Activated T-helper 2 cell treated with anti-CD3 and anti-CD28 coated beads, Interferon-gamma antibody, Interleukin-2, Interleukin-4, amounts not matched to agents 10 μg/mL and 5 μg/mL and 100 μg/mL, durations not matched to agents 14 hours and 24 hours and 36 hours (primary cell): ENCODE measurements at regions not wholly inside any gene's neighbourhood (a gene's known extent, or its start where the extent isn't known, plus 50 kb on each side); places are given as distances from the start of the nearest gene placed in this dataset.
"Not testable (repeated sequence)": the region's sequence is repeated elsewhere in the genome, so short reads cannot be mapped to it uniquely, and the experiment has no call there.

ENCODE experiments used
- DNase-seq: peaks from one replicate; pipeline ENCODE4 v3.0.0; 2021; ENCODE audit warnings: low spot score
- H3K27ac Mint-ChIP-seq: one replicate; pipeline ENCODE4 v1.8.0; 2021; ENCODE audit warnings: mixed read lengths
- H3K27me3 Mint-ChIP-seq: one replicate; pipeline ENCODE4 v1.8.0; 2021; ENCODE audit warnings: low read depth, mixed read lengths
- H3K36me3 Mint-ChIP-seq: one replicate; pipeline ENCODE4 v1.8.0; 2021; ENCODE audit warnings: low read depth, mixed read lengths
- H3K4me1 Mint-ChIP-seq: one replicate; pipeline ENCODE4 v1.8.0; 2021; ENCODE audit warnings: low read depth, mixed read lengths
- H3K4me3 Mint-ChIP-seq: one replicate; pipeline ENCODE4 v1.8.0; 2021; ENCODE audit warnings: low read depth, mild to moderate bottlenecking, moderate library complexity, mixed read lengths
- H3K9me3 Mint-ChIP-seq: one replicate; pipeline ENCODE4 v1.8.0; 2021; ENCODE audit warnings: mixed read lengths
- intact Hi-C: fragments of 100-400 bp; cut with micrococcal nuclease; formaldehyde crosslinking; loops from one replicate; pipeline ENCODE4 v1.15.1; 2023

DNA sequence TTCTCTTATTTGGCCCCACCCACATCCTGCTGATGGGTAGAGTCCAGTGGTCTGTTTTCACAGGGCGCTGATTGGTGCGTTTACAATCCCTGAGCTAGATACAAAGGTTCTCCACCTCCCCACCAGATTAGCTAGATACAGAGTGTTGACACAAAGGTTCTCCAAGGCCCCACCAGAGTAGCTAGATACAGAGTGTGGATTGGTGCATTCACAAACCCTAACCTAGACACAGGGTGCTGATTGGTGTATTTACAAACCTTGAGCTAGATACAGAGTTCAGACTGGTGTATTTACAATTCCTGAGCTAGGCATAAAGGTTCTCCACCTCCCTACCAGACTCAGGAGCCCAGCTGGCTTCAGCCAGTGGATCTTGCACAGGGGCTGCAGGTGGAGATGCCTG, 326.4 kb upstream of the USP9Y start:
- H3K4me1 Mint-ChIP-seq, H3K4me3 Mint-ChIP-seq, DNase-seq, H3K27me3 Mint-ChIP-seq, H3K9me3 Mint-ChIP-seq, intact Hi-C loops, H3K36me3 Mint-ChIP-seq, H3K27ac Mint-ChIP-seq: not testable (repeated sequence)

DNA sequence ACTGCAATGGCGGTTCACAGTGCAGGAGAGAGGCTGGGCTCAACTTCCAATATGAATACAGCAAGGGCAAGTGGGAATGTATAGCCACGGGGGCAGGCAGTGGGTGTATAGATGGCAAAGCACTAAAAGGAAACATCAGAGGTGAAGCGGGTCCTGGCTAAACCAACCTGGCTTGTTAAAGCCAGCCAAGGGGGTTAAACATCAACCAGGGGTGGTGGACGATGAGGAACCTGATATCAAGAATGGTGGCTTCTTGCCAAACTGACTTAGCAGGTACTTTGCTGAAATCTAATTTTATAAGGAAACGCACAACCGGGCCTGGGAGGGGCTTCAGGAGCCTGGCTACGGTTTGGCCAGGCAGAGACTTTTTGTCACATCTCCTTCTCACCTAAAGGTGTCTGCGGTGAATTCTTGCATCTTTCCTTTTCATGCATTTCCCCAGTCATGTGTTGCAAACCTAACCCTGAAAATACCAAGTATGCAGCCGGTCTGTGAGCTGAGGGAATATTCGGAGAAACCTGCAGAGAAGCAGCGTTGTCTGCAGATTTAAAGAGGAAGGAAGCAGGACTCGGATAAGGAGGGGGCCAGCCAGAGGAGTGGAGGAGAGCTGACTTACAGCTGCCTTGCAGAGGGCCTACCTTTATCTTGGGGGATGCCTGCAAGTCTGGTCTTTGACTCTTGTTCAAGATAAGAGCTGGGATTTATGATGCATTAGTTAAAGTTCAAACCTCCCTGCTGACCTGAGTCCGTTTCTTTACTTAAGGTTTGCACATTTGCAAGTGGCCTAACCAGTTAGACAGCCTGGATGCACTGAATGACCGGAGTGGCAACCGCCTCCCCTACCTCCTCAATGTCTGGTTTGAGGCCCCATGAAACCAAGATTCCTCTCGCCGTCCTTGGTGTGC, 309.1 kb upstream of the USP9Y start:
- H3K27ac Mint-ChIP-seq, H3K9me3 Mint-ChIP-seq, H3K27me3 Mint-ChIP-seq, H3K4me3 Mint-ChIP-seq, intact Hi-C loops, DNase-seq, H3K36me3 Mint-ChIP-seq, H3K4me1 Mint-ChIP-seq: not testable (repeated sequence)

DNA sequence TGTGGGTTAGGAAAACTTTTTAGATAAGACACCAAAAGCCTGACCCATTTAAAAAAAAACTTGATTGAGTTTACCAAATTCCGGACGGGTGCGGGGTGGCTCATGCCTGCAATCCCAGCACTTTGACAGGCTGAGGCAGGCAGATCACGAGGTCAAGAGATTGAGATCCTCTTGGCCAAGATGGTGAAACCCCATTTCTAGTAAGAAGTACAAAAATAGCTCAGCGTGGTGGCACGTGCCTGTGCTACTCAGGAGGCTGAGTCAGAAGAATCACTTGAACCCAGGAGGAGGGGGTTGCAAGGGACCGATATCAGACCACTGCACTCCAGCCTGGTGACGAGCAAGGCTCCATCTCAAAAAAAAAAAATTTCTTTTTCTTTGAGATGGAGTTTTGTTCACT, 307.8 kb upstream of the USP9Y start:
- H3K27ac Mint-ChIP-seq = no peak overlapping the region
- no peaks in the 10 kb centered on the region for H3K4me1 Mint-ChIP-seq
- no peaks in the 10 kb centered on the region for H3K9me3 Mint-ChIP-seq
- no peaks in the 10 kb centered on the region for H3K27me3 Mint-ChIP-seq
- intact Hi-C loops = no loop called here
- H3K36me3 Mint-ChIP-seq = no peaks in the 10 kb centered on the region
- no peak overlapping the region for H3K4me3 Mint-ChIP-seq
- no peak for DNase-seq

- H3K9me3 Mint-ChIP-seq, intact Hi-C loops, H3K27me3 Mint-ChIP-seq, H3K4me3 Mint-ChIP-seq, H3K27ac Mint-ChIP-seq, H3K36me3 Mint-ChIP-seq, H3K4me1 Mint-ChIP-seq, DNase-seq: not testable (repeated sequence)
Observed at GRCh38 chrY:12395381-12396120, 305.5 kb upstream of the USP9Y start.

DNA sequence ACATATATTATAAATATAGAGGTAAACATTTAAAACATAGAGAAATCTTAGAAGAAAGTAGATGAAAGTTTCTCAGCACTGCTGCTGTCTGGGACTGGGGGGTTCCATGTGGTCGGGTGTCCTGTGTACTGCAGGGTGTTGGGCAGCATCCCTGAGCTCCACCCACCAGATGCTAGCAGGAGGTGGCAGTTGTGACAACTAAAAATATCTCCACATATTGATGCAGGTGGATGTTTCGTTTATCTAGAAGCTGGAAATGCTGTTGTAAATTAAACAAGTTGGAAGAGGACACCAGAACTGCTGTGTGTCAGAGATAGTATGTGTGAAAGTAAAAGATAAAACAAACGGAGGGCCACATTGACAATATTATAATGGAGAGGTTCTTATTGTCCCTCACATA, 297.1 kb upstream of the USP9Y start:
- Mint-ChIP-seq H3K4me3 (no peak overlapping the region), H3K27ac (no peak overlapping the region), H3K4me1 (no peaks in the 10 kb centered on the region), H3K9me3 (no peaks in the 10 kb centered on the region), H3K36me3 (no peaks in the 10 kb centered on the region), H3K27me3 (no peaks in the 10 kb centered on the region)
- intact Hi-C loops = no loop called here
- DNase-seq = no peak

- H3K27me3 Mint-ChIP-seq = no peaks in the 10 kb centered on the region
- H3K9me3 Mint-ChIP-seq = no peaks in the 10 kb centered on the region
- no peak for DNase-seq
- peaks cover 2% of the 10 kb centered on the region for H3K4me1 Mint-ChIP-seq
- H3K27ac Mint-ChIP-seq = no peak overlapping the region
- no peak overlapping the region for H3K4me3 Mint-ChIP-seq
- H3K36me3 Mint-ChIP-seq = no peaks in the 10 kb centered on the region
- intact Hi-C loops = no loop called here
Observed at GRCh38 chrY:12408236-12408635, 292.8 kb upstream of the USP9Y start.

- no peaks in the 10 kb centered on the region for H3K36me3 Mint-ChIP-seq
- no peaks in the 10 kb centered on the region for H3K9me3 Mint-ChIP-seq
- no peak overlapping the region for H3K4me3 Mint-ChIP-seq
- peaks cover 2% of the 10 kb centered on the region for H3K4me1 Mint-ChIP-seq
- no peak for DNase-seq
- intact Hi-C loops = no loop called here
- H3K27me3 Mint-ChIP-seq = no peaks in the 10 kb centered on the region
- no peak overlapping the region for H3K27ac Mint-ChIP-seq
Observed at GRCh38 chrY:12410696-12411095, 290.3 kb upstream of the USP9Y start.

GRCh38 chrY:12421072-12421787, 279.8 kb upstream of the USP9Y start:
- intact Hi-C loops = no loop called here
- Mint-ChIP-seq H3K27ac (no peak overlapping the region), H3K36me3 (no peaks in the 10 kb centered on the region), H3K9me3 (no peaks in the 10 kb centered on the region), H3K4me3 (no peak overlapping the region), H3K27me3 (peaks cover 4% of the 10 kb centered on the region), H3K4me1 (no peaks in the 10 kb centered on the region)
- no peak for DNase-seq

DNA sequence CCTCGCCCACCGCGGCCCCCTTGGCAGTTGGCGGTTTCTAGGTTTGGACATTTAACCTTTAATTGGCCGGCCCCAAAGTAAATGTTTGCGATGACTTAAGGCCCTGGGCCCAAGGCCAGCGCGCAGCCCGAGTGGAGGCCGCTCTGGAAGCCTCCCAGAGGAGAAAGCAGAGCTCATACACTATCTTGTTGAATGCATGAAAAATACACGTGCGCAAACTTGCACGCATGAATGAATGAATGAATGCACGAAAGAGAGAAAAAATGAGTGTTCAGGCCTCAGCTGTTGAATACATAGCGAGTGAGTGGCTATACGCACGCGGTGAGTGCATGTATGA, 279.3 kb upstream of the USP9Y start:
- intact Hi-C loops = no loop called here
- Mint-ChIP-seq H3K9me3 (no peaks in the 10 kb centered on the region), H3K4me1 (no peaks in the 10 kb centered on the region), H3K4me3 (no peak overlapping the region), H3K27me3 (peaks cover 4% of the 10 kb centered on the region), H3K27ac (no peak overlapping the region), H3K36me3 (no peaks in the 10 kb centered on the region)
- no peak for DNase-seq

GRCh38 chrY:12422536-12422935, 278.5 kb upstream of the USP9Y start:
- intact Hi-C loops = no loop called here
- Mint-ChIP-seq H3K9me3 (no peaks in the 10 kb centered on the region), H3K36me3 (no peaks in the 10 kb centered on the region), H3K4me1 (no peaks in the 10 kb centered on the region), H3K4me3 (no peak overlapping the region), H3K27ac (no peak overlapping the region), H3K27me3 (peaks cover 4% of the 10 kb centered on the region)
- DNase-seq = no peak

GRCh38 chrY:12423416-12424252, 277.4 kb upstream of the USP9Y start:
- peaks cover 4% of the 10 kb centered on the region for H3K27me3 Mint-ChIP-seq
- H3K4me3 Mint-ChIP-seq = no peak overlapping the region
- no peak overlapping the region for H3K27ac Mint-ChIP-seq
- H3K9me3 Mint-ChIP-seq = no peaks in the 10 kb centered on the region
- intact Hi-C loops = no loop called here
- no peaks in the 10 kb centered on the region for H3K36me3 Mint-ChIP-seq
- no peak for DNase-seq
- H3K4me1 Mint-ChIP-seq = no peaks in the 10 kb centered on the region

- intact Hi-C loops = no loop called here
- no peak for DNase-seq
- Mint-ChIP-seq H3K27ac (no peak overlapping the region), H3K36me3 (no peaks in the 10 kb centered on the region), H3K27me3 (peaks cover 4% of the 10 kb centered on the region), H3K4me3 (no peak overlapping the region), H3K4me1 (no peaks in the 10 kb centered on the region), H3K9me3 (no peaks in the 10 kb centered on the region)
Observed at GRCh38 chrY:12425506-12425905, 275.5 kb upstream of the USP9Y start.
